ACHN (cell line): ENCODE measurements at regions not wholly inside any gene's neighbourhood (a gene's known extent, or its start where the extent isn't known, plus 50 kb on each side); places are given as distances from the start of the nearest gene placed in this dataset.

Experiments
- DNase-seq: peaks from one replicate; pipeline ENCODE4 v3.0.0-alpha.2; 2015
- in situ Hi-C: cut with HindIII; loops from 2 replicates; pipeline ENCODE4 v1.10.0; 2017; ENCODE audit warnings: low sequenced_read_pairs, low pct_ligation_motif_present, low pct_unique_long_range_greater_than_20kb

DNA sequence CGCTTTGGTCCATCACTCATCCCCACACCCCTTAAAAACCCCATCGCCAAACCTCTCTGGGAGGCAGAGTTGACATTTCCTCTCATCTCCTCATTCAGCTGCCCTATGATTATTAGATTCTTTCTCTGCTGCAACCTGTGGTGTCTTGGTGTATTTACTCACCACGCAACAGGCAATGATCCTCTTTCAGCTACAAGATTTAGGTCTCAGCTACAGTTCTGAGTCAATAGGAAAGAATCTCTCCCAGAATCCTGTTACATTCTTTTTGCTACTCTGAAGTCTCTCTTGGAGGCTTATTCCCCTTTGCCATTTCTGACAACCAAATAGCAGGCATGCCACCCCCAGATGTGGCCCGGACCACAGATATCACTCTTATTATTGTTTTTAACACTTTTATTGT is 468.3 kb upstream of the GYPC start:
- DNase-seq = no peak
- in situ Hi-C loops = no loop called here

DNA sequence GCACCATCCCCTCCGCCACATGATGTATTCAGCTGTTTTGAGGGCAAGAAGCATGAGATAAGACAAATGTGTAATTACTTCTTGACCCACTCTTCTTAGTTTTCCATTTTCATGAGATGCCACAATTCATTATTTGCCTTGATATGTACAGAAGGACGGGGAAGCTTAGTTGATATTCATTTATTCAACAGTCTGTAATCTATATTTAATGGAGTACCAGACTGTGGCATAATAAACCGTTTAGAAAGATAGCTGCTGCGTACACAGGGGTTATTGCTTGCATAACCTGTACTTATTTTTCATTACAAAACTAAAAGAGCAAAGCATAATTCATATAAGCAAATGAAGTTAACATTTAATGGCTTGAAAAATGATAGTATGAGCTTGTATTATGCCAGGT is 466.4 kb upstream of the GYPC start:
- in situ Hi-C loops = no loop called here
- DNase-seq = no peak

DNA sequence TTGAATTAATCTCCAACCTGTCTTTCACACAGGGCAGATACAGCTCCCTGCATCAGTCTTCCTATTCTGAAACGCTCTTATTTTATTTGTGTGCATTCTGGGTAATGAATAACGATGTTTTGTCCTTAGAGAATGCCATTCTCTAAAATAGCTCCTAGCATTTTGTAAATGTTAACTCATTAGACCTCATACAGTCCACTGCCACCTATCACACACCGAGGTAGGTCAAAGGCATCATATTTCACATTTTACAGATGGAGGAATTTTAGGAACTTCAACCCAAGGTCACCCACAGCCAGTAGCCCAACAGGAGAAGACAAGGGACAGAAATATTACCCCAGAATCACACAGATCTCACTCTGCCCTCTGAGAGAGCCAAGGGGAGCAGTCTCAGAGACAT is 455.4 kb upstream of the GYPC start:
- in situ Hi-C loops = no loop called here
- DNase-seq = no peak

DNA sequence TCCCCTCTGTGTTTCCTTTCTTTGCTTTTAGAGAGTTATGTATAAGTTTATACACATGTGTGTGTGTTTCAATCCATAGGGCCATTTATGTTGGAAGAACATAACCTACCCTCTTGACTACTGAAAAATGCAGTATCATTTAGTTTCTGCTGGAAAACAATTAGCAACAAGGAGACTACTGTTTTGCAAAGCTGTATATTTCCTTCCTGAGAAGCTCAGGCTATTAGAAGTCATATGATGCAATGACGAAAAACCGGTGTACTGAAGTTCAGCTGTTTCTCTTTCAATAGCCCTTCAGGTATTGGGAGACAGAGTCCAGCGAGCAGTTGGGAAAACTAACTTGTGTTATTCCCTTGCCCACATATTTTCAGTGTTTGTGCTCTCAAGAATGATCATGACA is 447.7 kb upstream of the GYPC start:
- in situ Hi-C loops = no loop called here
- DNase-seq = no peak

DNA sequence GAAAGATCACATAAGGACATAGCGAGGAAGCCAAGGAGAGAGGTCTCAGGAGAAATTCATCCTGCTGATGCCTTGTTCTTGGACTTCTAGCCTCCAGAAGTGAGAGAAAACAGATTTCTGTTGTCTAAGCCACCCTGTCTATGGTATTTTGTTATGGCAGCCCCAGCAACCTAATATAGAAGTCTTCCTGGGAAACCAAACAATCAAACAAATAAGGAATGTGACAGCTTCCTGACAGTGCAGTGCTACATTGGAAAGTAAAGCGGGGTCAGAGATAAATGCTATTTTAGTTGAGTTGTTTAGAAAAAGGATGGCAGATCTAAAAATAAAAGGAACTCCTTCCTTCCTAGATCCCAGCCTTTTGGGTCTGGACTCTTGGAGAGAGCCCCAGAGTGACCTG is 443.2 kb upstream of the GYPC start:
- DNase-seq = no peak
- in situ Hi-C loops = no loop called here

DNA sequence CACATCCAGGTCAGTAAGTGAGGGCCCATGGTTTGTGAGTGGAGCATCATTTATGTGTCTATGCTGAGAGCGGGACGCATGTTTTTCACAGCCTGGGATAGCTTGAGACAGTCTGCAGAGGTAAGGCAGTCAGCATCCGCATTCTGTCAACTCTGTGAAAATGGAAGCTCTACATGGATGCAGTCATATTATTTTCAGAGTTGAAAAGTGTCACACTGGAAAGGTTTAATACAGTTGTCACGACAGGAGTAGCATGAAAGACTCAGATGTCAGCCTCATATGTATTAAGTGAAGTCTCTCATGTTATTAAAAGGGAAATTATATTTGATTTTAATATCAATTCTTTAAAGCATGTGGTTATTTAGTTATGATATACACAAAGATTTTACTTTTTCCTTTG is 436.9 kb upstream of the GYPC start:
- DNase-seq = no peak
- in situ Hi-C loops = no loop called here

DNA sequence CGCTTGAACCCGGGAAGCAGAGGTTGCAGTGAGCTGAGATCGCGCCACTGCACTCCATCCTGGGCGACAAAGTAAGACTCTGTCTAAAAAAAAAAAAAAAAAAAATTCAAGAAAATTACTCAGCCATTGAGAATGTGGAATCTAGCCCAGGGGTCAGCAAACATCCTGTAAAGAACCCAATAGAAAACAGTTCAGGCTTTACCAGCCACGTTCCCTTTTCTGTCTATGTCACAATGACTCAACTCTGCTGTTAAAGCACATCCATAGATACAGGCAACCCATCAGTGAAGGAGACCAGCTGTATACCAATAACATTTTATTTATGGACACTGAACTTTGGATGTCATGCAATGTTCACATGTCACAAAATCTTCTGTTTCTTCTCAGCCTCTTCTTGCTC is 435.6 kb upstream of the GYPC start:
- in situ Hi-C loops = no loop called here
- DNase-seq = peak; percentile 23

DNA sequence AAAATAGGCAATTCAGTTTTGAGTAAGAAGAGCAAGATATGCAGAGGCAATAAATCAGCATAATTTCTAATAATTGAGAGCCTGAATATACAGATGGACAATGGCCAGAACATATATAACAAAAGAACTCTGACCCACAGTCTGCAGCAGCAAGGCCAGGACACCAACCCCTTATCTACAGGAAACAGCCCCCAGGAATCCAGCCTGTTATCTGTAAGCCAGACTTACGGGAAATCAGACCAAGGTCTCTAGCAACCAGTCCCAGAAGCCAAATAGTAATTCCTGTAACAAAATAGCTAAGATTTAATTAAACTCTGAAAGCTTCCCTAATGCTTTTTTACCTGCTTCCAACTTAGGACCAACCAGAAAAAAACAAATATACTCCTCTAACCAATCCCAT is 434.5 kb upstream of the GYPC start:
- in situ Hi-C loops = no loop called here
- no peak for DNase-seq

DNA sequence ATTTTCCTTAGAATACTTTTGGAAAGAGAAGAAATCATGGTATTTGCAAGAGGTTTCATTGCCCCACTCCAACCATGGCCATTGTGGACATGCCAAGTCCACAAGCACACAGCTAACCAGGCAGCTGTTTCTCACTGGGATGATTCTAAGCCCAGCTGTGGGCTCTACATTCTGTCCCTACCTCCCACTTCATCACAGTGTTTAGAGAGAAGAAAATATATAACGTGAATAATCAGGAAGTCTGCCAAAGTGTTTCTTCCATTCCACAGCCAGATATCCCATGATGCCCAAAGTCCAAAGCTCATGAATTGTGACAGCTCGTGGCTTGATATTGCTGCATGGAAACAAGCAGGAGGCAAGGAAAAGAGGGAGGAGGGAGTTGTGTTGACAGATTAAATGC is 433.7 kb upstream of the GYPC start:
- no peak for DNase-seq
- in situ Hi-C loops = no loop called here

DNA sequence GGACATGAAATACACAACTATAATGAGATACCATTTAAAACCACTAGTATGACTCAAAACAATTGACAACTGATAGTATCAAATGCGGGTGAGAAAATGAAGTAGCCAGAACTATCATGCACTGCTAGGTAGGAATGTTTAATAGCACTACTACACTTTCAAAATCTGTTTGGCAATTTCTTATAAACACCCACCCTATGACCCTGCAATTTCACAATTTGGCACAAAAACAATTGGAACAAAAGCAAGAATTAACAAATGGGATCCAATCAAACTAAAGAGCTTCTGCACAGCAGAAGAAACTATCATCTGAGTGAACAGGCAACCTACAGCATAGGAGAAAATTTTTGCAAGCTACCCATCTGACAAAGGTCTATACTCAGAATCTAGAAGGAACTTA is 431.2 kb upstream of the GYPC start:
- in situ Hi-C loops = no loop called here
- DNase-seq = no peak

DNA sequence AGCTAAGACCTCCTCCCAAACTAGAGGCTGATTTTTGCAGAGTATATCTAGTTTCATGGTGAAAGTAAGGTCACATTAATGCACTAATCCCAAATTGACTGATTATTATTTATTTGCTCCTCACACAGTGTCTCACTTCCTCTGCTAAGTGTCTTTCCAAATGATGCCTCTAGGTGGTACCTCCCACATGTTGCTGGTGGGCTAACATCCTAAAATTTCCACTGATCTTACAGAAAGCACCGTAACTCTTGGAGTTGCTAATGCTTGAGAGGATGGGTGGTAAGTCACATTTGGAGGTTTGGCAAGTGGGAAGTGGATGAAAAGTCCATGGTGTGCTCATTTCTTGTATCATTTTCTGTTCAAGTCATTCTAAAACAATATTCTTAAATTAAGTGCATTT is 428.7 kb upstream of the GYPC start:
- peak; percentile 8 for DNase-seq
- in situ Hi-C loops = no loop called here

DNA sequence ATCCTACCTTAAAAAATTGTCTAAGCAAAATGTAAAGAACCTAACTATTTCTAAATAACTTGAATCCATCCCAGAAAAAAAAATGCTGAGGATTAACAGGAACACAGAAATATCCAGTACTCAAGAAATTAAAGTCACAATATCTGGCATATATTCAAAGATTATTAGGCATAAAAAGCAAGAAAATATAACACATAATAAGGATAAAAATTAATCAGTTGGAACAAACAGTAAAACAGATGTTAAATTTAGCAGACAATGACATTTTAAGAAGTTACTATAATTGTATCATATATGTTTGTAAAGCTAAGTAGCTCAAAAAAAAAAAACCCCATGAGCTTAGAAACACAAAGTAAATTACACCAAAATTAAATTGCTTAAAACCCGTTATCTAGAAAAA is 427.4 kb upstream of the GYPC start:
- no peak for DNase-seq
- in situ Hi-C loops = no loop called here

DNA sequence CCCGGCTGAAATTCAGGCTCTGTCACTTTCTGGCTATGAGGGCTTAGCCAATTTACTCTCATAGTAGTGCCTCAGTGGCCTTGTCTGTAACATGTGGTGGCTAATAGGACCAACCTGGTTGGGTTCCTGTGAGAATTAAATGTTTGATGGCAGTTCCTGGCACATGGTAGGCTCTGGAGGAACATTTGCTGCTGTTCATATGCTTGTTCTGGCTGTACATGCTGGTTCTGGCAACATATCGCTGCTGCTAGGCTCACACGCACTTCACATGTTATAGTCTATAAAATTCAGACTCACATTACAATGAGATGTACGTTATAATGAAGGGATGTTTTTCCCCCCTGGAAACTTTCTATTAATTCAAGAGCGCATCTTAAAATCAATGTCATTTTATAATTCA is 417.7 kb upstream of the GYPC start:
- no peak for DNase-seq
- in situ Hi-C loops = no loop called here

DNA sequence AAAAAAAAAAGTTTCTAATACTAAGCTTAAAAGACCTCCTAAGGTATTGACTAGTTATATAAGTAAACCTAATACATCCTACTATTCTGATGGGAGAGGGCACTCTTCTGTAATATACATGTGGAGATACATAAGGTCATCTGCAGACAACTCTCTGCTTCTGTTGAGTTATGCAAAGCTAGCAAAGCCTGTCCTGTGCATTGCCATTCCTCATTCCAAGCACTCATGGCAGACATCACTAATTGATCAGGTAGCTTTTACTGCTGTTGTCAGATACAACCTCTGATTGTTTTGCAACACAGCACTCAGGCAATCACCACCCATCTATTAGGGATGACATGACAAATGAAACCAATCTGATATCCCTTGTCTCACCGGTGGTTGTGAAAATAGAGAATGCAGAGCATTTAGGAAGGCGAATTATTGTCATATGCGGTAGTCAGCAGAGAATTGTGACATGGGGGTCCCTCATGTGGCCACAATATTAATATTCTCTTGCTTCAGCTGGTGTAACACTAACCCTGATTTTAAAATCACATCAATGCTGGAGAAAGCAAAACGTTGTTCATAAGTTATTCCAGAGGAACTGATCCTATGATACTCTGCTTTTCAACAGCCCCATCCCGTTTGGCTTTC is 416.5 kb upstream of the GYPC start:
- no peak for DNase-seq
- in situ Hi-C loops = no loop called here

DNA sequence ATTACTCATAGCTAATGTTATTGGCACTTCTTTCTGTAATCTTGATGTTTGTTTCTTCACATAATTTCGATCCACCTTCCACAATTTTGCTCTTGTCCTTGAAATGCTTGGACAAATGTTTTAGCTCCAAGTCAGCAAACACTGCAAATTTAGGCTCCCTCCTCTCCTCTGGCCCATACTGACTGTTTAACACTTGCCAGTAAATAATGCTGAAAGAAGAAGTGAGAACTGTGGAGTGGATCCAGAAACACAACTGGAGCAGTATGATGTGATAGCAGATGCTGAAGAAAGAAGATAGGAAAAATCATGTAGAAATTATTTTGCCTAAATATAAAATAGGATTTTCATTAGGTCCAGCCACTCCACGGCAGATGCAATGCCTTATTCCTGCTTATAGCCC is 415.0 kb upstream of the GYPC start:
- in situ Hi-C loops = no loop called here
- no peak for DNase-seq

DNA sequence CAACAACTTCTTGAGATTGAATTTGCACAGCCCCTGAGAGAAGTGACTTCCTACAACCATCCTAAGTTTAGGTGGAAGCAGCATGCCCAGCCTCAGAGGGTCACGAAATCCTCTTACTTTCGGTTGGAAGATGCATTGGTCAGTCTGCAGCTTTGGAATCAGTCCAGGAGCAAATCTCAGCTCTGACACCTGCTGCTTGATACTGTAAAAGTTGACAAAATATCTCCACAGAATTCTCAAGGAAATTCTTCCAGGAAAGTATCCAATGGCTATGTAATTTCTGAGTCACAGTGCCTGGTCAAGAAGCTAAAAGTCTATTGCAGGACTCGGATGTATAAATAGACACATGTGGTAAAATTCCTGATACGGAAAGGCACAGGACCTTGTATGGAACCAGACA is 414.5 kb upstream of the GYPC start:
- DNase-seq = no peak
- in situ Hi-C loops = no loop called here

DNA sequence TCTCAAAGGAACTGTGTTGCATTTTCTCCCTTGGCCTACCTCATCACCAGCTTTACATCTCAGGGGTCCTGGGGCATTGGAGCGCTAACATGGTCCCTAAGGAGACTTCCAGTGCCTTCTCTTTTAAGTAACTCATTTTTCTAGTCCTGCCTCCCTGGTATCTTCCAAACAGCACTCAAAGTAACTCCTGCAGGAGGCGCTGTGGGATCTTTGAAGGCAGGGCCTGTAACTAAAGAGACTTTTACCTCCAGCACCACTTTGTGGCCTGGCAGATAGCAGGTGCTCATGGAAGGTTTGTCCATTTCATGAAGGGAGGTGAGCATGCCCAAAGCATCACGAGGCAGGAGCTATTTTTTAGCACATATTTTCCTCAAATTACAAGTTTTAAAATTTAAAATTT is 411.0 kb upstream of the GYPC start:
- in situ Hi-C loops = no loop called here
- peak; percentile 66 for DNase-seq

DNA sequence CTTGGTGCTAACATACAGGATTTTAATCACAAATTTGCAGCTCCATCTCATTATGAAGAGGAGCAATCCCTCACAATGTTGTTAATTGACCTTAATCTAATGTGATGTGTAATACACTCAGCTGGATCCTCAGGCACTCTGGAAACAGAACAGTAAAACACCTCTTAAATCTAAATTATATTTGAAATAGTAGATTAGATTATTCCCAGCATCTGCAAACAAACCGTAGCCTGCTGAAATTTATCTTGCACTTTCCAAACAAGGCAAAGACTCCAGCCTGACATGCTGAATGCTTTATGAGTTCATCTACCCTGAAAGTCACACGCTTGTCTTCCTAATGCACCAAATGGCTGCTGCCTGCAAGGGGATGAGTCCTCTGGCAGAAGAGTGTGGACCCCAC is 402.3 kb upstream of the GYPC start:
- no peak for DNase-seq
- in situ Hi-C loops = no loop called here

DNA sequence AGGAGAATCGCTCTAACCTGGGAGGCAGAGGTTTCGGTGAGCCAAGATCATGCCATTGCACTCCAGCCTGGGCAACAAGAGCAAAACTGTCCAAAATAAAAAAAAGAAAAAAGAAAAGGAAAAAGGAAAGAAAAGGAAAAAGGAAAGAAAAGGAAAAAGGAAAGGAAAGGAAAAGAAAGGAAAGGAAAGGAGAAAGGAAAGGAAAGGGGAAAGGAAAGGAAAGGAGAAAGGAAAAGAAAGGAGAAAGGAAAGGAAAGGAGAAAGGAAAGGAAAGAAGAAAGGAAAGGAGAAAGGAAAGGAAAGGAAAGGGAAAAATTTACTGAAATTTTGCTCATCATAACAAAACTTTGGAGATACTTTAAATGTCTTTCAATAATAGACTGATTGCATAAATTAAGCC is 391.3 kb upstream of the GYPC start:
- in situ Hi-C loops = no loop called here
- no peak for DNase-seq

DNA sequence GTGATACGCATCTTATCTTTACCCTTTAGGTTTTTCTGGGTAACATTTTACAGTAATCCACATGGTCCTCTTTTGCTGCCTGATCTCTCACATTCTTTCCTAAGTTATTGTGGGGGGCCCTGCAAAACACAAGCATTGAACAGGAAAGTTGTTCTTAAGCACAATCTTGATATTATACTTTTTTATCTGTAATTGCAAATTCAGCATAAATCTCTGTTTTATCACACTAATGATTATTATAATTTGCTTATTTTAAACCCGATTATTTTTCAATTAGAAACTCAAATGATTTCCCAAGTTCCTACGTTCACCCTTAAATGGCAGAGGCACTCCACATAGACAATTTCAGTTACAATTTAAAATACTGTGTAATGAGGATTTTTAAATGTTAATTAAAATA is 386.0 kb upstream of the GYPC start:
- in situ Hi-C loops = no loop called here
- no peak for DNase-seq

DNA sequence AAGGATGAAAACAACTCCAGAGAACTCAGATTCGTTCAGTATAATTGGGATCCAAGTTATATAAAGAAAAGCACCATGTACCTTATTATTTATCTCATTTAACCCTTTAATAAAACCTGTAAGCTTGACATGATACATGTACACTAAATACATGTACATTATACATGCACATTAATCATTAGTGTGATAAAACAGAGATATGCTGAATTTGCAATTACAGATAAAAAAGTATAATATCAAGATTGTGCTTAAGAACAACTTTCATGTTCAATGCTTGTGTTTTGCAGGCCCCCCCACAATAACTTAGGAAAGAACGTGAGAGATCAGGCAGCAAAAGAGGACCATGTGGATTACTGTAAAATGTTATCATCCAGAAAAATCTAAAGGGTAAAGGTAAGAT is 385.4 kb upstream of the GYPC start:
- in situ Hi-C loops = no loop called here
- DNase-seq = no peak
